DOHH2 (cell line): ENCODE measurements at regions not wholly inside any gene's neighbourhood (a gene's known extent, or its start where the extent isn't known, plus 50 kb on each side); places are given as distances from the start of the nearest gene placed in this dataset.

ENCODE experiments used
- EZH2phosphoT487 ChIP-seq: fragments of 200-600 bp; sonication (generic); IDR thresholded peaks from 2 replicates; pipeline ENCODE4 v1.6.1; 2017; ENCODE audit warnings: borderline replicate concordance, mild to moderate bottlenecking, antibody characterized with exemption, low read length, moderate library complexity, mixed read lengths
- TF ChIP-seq, protein P1 (sequence below): fragments of 200-600 bp; sonication (generic); IDR thresholded peaks from one replicate; pipeline ENCODE4 v1.5.1; 2014; ENCODE audit warnings: antibody characterized with exemption, mild to moderate bottlenecking, low read depth, low read length; ENCODE audit not compliant: poor library complexity, severe bottlenecking

DNA sequence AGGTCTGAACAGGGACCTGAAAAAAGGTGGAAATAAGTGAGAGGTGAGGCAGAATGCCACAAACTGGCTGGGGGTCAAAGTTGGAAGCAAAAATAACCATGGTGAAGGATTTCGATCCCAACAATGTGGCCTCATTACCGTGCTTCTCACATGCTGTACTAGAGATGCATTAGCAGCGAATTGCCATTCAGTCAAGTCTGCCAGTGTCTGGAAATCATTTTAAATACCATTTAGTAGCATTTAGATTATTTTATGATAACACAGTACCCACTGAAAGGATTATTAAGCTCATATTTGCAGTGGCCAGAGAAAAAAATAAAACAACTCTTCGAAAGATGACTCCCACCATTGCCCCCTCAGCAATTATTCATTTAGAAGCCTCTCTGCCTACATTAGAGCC lies 294.6 kb upstream of the SLC24A2 start:
- TF ChIP-seq, protein P1, sequence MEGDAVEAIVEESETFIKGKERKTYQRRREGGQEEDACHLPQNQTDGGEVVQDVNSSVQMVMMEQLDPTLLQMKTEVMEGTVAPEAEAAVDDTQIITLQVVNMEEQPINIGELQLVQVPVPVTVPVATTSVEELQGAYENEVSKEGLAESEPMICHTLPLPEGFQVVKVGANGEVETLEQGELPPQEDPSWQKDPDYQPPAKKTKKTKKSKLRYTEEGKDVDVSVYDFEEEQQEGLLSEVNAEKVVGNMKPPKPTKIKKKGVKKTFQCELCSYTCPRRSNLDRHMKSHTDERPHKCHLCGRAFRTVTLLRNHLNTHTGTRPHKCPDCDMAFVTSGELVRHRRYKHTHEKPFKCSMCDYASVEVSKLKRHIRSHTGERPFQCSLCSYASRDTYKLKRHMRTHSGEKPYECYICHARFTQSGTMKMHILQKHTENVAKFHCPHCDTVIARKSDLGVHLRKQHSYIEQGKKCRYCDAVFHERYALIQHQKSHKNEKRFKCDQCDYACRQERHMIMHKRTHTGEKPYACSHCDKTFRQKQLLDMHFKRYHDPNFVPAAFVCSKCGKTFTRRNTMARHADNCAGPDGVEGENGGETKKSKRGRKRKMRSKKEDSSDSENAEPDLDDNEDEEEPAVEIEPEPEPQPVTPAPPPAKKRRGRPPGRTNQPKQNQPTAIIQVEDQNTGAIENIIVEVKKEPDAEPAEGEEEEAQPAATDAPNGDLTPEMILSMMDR, result no peak
- no peak for TF ChIP-seq EZH2phosphoT487
